GM12878 (cell line): ENCODE measurements at regions not wholly inside any gene's neighbourhood (a gene's known extent, or its start where the extent isn't known, plus 50 kb on each side); places are given as distances from the start of the nearest gene placed in this dataset.

Experiments
- MTA2 ChIP-seq: fragments of 450-650 bp; IDR thresholded peaks from 2 replicates; pipeline ENCODE4 v1.6.1; 2016; ENCODE audit warnings: low read depth, mild to moderate bottlenecking, moderate library complexity
- POLR2A ChIP-seq: IDR thresholded peaks from 2 replicates; pipeline ENCODE4 v1.6.1; 2011; ENCODE audit warnings: low read depth, mild to moderate bottlenecking, low read length

DNA sequence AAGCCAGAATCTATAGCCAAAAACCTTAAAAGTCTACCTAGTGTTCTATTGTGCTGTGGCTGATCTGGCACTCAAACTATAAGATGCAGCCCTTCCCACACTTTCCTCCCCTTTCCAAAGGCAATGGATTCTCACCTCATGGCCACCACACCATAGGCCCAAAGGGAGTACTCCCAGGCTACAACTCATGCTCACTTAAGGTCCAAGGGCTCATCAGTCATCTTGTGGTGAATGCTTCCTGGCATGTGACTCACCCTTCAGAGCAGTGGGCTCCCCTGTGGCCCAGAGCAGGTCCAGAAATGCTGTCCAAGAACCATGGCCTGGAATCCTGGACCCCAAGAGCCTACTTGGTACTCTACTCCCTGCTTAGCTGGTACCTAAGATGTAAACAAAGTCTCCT, 181.0 kb downstream of the CHRDL1 start:
- TF ChIP-seq POLR2A (no peak), MTA2 (no peak)
